ENCODE measurements at regions not wholly inside any gene's neighbourhood (a gene's known extent, or its start where the extent isn't known, plus 50 kb on each side); places are given as distances from the start of the nearest gene placed in this dataset.

- H3K36me3 ChIP-seq (ENCODE audit: control insufficient read depth in 2 of 2, extremely low read depth in 1 of 2, insufficient read depth in 2 of 2, low read length in 2 of 2), result no peaks in the 10 kb centered on the region
- no peaks in the 10 kb centered on the region for H3K79me2 ChIP-seq (ENCODE audit: control insufficient read depth, insufficient read depth, low read length)
- DNase-seq (ENCODE audit: low read depth, low spot score) (no peak), FAIRE-seq (peak; percentile 13)
- no peaks in the 10 kb centered on the region for H3K9me1 ChIP-seq (ENCODE audit: control insufficient read depth, extremely low read depth, insufficient read depth, low read length)
- H3K9ac ChIP-seq (ENCODE audit: control insufficient read depth, extremely low read depth, insufficient read depth, low read length), result no peak overlapping the region
- no peaks in the 10 kb centered on the region for H4K20me1 ChIP-seq (ENCODE audit: control insufficient read depth, extremely low read depth, insufficient read depth, low read length)
- no peak overlapping the region for H2AFZ ChIP-seq (ENCODE audit: control insufficient read depth, low read length)
- H3K27ac ChIP-seq (ENCODE audit: control insufficient read depth, insufficient read depth, low read length), result peak overlapping the region; percentile 29
- H3K9me3 ChIP-seq (ENCODE audit: control insufficient read depth, low read depth, low read length), result no peaks in the 10 kb centered on the region
- H3K4me3 ChIP-seq (ENCODE audit: control insufficient read depth in 2 of 3, extremely low read depth in 1 of 3, insufficient read depth in 2 of 3, low read depth in 1 of 3, low read length in 3 of 3), result no peak overlapping the region
- H3K4me1 ChIP-seq (ENCODE audit: control insufficient read depth, extremely low read depth, insufficient read depth, low read length), result peaks cover 40% of the 10 kb centered on the region
- no peaks in the 10 kb centered on the region for H3K27me3 ChIP-seq (ENCODE audit: control insufficient read depth, extremely low read depth, insufficient read depth, low read length)
- TF ChIP-seq CTCF (optimal IDR thresholded peaks at IDR 0.05 in 1 of 3, IDR thresholded peaks at IDR 0.05 in 1 of 3, conservative IDR thresholded peaks at IDR 0.05 in 1 of 3; ENCODE audit: extremely low read depth in 1 of 3, insufficient read depth in 2 of 3, low read length in 3 of 3) (no peak), EZH2 (IDR thresholded peaks at IDR 0.05; ENCODE audit: low read length) (no peak)
- dilution Hi-C loops (cut with MboI; ENCODE audit: extremely low pct_ligation_motif_present, low sequenced_read_pairs), result no loop called here
- H3K4me2 ChIP-seq (ENCODE audit: control insufficient read depth, extremely low read depth, insufficient read depth, low read depth, low read length), result no peak overlapping the region
Measured at GRCh38 chr3:156764751-156765150, 61.4 kb upstream of the LEKR1 start.

- FAIRE-seq, result no peak
- no peaks in the 10 kb centered on the region for H3K9me1 ChIP-seq (ENCODE audit: control insufficient read depth, extremely low read depth, insufficient read depth, low read length)
- H3K79me2 ChIP-seq (ENCODE audit: control insufficient read depth, insufficient read depth, low read length), result no peaks in the 10 kb centered on the region
- H2AFZ ChIP-seq (ENCODE audit: control insufficient read depth, low read length), result no peak overlapping the region
- H3K9ac ChIP-seq (ENCODE audit: control insufficient read depth, extremely low read depth, insufficient read depth, low read length), result no peak overlapping the region
- DNase-seq (ENCODE audit: low read depth, low spot score), result no peak
- no peaks in the 10 kb centered on the region for H3K9me3 ChIP-seq (ENCODE audit: control insufficient read depth, low read depth, low read length)
- TF ChIP-seq EZH2 (IDR thresholded peaks at IDR 0.05; ENCODE audit: low read length), result no peak
- TF ChIP-seq CTCF (optimal IDR thresholded peaks at IDR 0.05 in 1 of 3, IDR thresholded peaks at IDR 0.05 in 1 of 3, conservative IDR thresholded peaks at IDR 0.05 in 1 of 3; ENCODE audit: extremely low read depth in 1 of 3, insufficient read depth in 2 of 3, low read length in 3 of 3), result no peak
- H3K27ac ChIP-seq (ENCODE audit: control insufficient read depth, insufficient read depth, low read length), result no peak overlapping the region
- no peaks in the 10 kb centered on the region for H3K27me3 ChIP-seq (ENCODE audit: control insufficient read depth, extremely low read depth, insufficient read depth, low read length)
- no peaks in the 10 kb centered on the region for H4K20me1 ChIP-seq (ENCODE audit: control insufficient read depth, extremely low read depth, insufficient read depth, low read length)
- H3K36me3 ChIP-seq (ENCODE audit: control insufficient read depth in 2 of 2, extremely low read depth in 1 of 2, insufficient read depth in 2 of 2, low read length in 2 of 2), result no peaks in the 10 kb centered on the region
- peaks cover 41% of the 10 kb centered on the region for H3K4me1 ChIP-seq (ENCODE audit: control insufficient read depth, extremely low read depth, insufficient read depth, low read length)
- H3K4me2 ChIP-seq (ENCODE audit: control insufficient read depth, extremely low read depth, insufficient read depth, low read depth, low read length), result no peak overlapping the region
- dilution Hi-C loops (cut with MboI; ENCODE audit: extremely low pct_ligation_motif_present, low sequenced_read_pairs), result no loop called here
- H3K4me3 ChIP-seq (ENCODE audit: control insufficient read depth in 2 of 3, extremely low read depth in 1 of 3, insufficient read depth in 2 of 3, low read depth in 1 of 3, low read length in 3 of 3), result no peak overlapping the region
Measured at GRCh38 chr3:156768390-156768789, 57.8 kb upstream of the LEKR1 start.

All from keratinocyte (primary cell).